Limb (tissue), 2 donors: ENCODE measurements at regions not wholly inside any gene's neighbourhood (a gene's known extent, or its start where the extent isn't known, plus 50 kb on each side); places are given as distances from the start of the nearest gene placed in this dataset.

Experiments
- DNase-seq, 2 donors: peaks; one replicate each; pipeline ENCODE4 v3.0.0-alpha.2; 2016; ENCODE audit errors: extremely low spot score in 2 of 2

- DNase-seq = no peak
Measured at GRCh38 chr10:4006858-4007257, 221.8 kb upstream of the KLF6 start.

GRCh38 chr10:4006051-4006450 is 221.0 kb upstream of the KLF6 start:
- no peak for DNase-seq

GRCh38 chr10:4004990-4005389 is 220.0 kb upstream of the KLF6 start:
- no peak for DNase-seq

GRCh38 chr10:4004144-4004543 is 219.1 kb upstream of the KLF6 start:
- DNase-seq = no peak

GRCh38 chr10:4003348-4003973 is 218.5 kb upstream of the KLF6 start:
- no peak for DNase-seq

- DNase-seq = no peak
Measured at GRCh38 chr10:4001811-4002210, 216.8 kb upstream of the KLF6 start.

- no peak for DNase-seq
Measured at GRCh38 chr10:3999642-4000041, 214.6 kb upstream of the KLF6 start.

- DNase-seq = no peak
Measured at GRCh38 chr10:3996697-3997096, 211.7 kb upstream of the KLF6 start.

- no peak for DNase-seq
Measured at GRCh38 chr10:3995302-3996210, 210.5 kb upstream of the KLF6 start.

GRCh38 chr10:3992382-3993178 is 207.6 kb upstream of the KLF6 start:
- DNase-seq = no peak

GRCh38 chr10:3990307-3990706 is 205.3 kb upstream of the KLF6 start:
- DNase-seq = no peak

GRCh38 chr10:3987143-3987974 is 202.3 kb upstream of the KLF6 start:
- DNase-seq = no peak

GRCh38 chr10:3986493-3987142 is 201.6 kb upstream of the KLF6 start:
- no peak for DNase-seq

- DNase-seq = no peak
Measured at GRCh38 chr10:3982746-3983442, 197.9 kb upstream of the KLF6 start.

GRCh38 chr10:3981300-3981699 is 196.3 kb upstream of the KLF6 start:
- no peak for DNase-seq

- DNase-seq = no peak
Measured at GRCh38 chr10:3980660-3981059, 195.7 kb upstream of the KLF6 start.

GRCh38 chr10:3980144-3980543 is 195.1 kb upstream of the KLF6 start:
- DNase-seq = no peak

GRCh38 chr10:3978761-3979160 is 193.8 kb upstream of the KLF6 start:
- DNase-seq = no peak

- DNase-seq = no peak
Measured at GRCh38 chr10:3978174-3978573, 193.2 kb upstream of the KLF6 start.

- no peak for DNase-seq
Measured at GRCh38 chr10:3977761-3978160, 192.8 kb upstream of the KLF6 start.
